HepG2 (cell line): ENCODE measurements at regions not wholly inside any gene's neighbourhood (a gene's known extent, or its start where the extent isn't known, plus 50 kb on each side); places are given as distances from the start of the nearest gene placed in this dataset.

Experiments
- ATAC-seq: fragments of 200-7000 bp; cut with Tn5 transposase; 3 replicates; pipeline ENCODE4 v1.9.1; 2020; ENCODE audit warnings: mild to moderate bottlenecking, moderate library complexity
- BruUV-seq: library from RNA; stranded (reverse); fragments of 400-500 nt; replicated peaks from 2 replicates; lab custom pipeline; 2021; lab: Mats Ljungman, UMichigan
- CTCF ChIA-PET: fragments of 300-600 bp; formaldehyde crosslinking; extraction: SDS; loops from one replicate; lab custom pipeline; 2021; ENCODE audit warnings: low total read pairs, inconsistent platforms, low intra/inter-chr PET ratio; lab: Yijun Ruan, JAX
- POLR2A ChIA-PET: fragments of 350-600 bp; sonication (Branson Sonifier 250); formaldehyde crosslinking; loops from one replicate; lab custom pipeline; 2020; ENCODE audit warnings: antibody characterized with exemption, inconsistent platforms; lab: Yijun Ruan, JAX
- DNase-seq: peaks from one replicate; pipeline ENCODE4 v3.0.0-alpha.2; 2015; ENCODE audit warnings: low spot score
- FAIRE-seq: peaks from 3 replicates; lab custom pipeline; 2011; peaks lifted over from hg19 to GRCh38; lab: Jason Lieb, UNC
- H2AFZ ChIP-seq: one replicate; pipeline ENCODE4 v1.6.1; 2011; ENCODE audit warnings: low read length, inconsistent platforms
- H3K27ac ChIP-seq: fragments of 300-600 bp; 3 replicates; pipeline ENCODE4 v1.8.0; 2011; ENCODE audit warnings: mixed run types, mild to moderate bottlenecking, mixed read lengths, low read length, inconsistent platforms; ENCODE audit not compliant: insufficient read depth; ENCODE audit errors: extremely low read length
- H3K27me3 ChIP-seq, 2 experiments: fragments of 200-600 bp in 1 of 2; 2 replicates in 1 of 2; 3 replicates in 1 of 2; pipeline versions ENCODE4 v1.6.0 to v1.8.0; 2011; ENCODE audit warnings: low read length in 2 of 2, mild to moderate bottlenecking in 2 of 2, moderate library complexity in 2 of 2, inconsistent platforms in 1 of 2; ENCODE audit not compliant: insufficient read depth in 2 of 2, control insufficient read depth in 1 of 2
- H3K36me3 ChIP-seq, 2 experiments: fragments of 200-600 bp in 1 of 2; replicated peaks in 1 of 2; 2 replicates in 1 of 2; 3 replicates in 1 of 2; pipeline versions ENCODE4 v1.5.1 to v1.8.0; 2011; ENCODE audit warnings: low read length in 2 of 2, inconsistent platforms in 1 of 2; ENCODE audit not compliant: insufficient read depth in 2 of 2, control insufficient read depth in 1 of 2
- H3K4me1 ChIP-seq: 2 replicates; pipeline ENCODE4 v1.5.1; 2012; ENCODE audit warnings: low read length, inconsistent platforms; ENCODE audit not compliant: insufficient read depth
- H3K4me2 ChIP-seq: 2 replicates; pipeline ENCODE4 v1.6.0; 2011; ENCODE audit warnings: low read depth, low read length, inconsistent platforms
- H3K4me3 ChIP-seq, 3 experiments: fragments of 200-600 bp in 1 of 3; sonication (generic), shearing (Covaris generic) in 1 of 3; replicated peaks in 1 of 3; 2 replicates each; pipeline ENCODE4 v1.5.1; 2011 to 2016; ENCODE audit warnings: low read length in 3 of 3, inconsistent platforms in 2 of 3, low read depth in 2 of 3, mild to moderate bottlenecking in 2 of 3, control low read depth in 1 of 3, mixed read lengths in 1 of 3; ENCODE audit not compliant: insufficient read depth in 1 of 3
- H3K79me2 ChIP-seq: one replicate; pipeline ENCODE4 v1.6.1; 2011; ENCODE audit warnings: low read length, inconsistent platforms; ENCODE audit not compliant: insufficient read depth
- H3K9ac ChIP-seq: 2 replicates; pipeline ENCODE4 v1.6.0; 2011; ENCODE audit warnings: mild to moderate bottlenecking, low read depth, low read length, inconsistent platforms; ENCODE audit not compliant: insufficient read depth
- H3K9me3 ChIP-seq: 2 replicates; pipeline ENCODE4 v1.5.1; 2012; ENCODE audit warnings: mild to moderate bottlenecking, low read length
- H4K20me1 ChIP-seq: 2 replicates; pipeline ENCODE4 v1.6.0; 2011; ENCODE audit warnings: inconsistent platforms, mild to moderate bottlenecking, low read length, moderate library complexity; ENCODE audit not compliant: insufficient read depth
- CAMTA2 ChIP-seq: sonication (generic); formaldehyde crosslinking; IDR thresholded peaks from 2 replicates; pipeline ENCODE4 v1.4.0; 2020; ENCODE audit warnings: mild to moderate bottlenecking, missing genetic modification reagents, borderline replicate concordance
- CHD2 ChIP-seq: IDR thresholded peaks from 2 replicates; pipeline ENCODE4 v1.6.1; 2011; ENCODE audit warnings: low read depth, low read length, improper control_type of control experiment
- ELF3 ChIP-seq: IDR thresholded peaks from 2 replicates; pipeline ENCODE4 v1.6.1; 2016; ENCODE audit warnings: missing genetic modification reagents, missing compliant biosample characterization
- HHEX ChIP-seq: IDR thresholded peaks from 2 replicates; pipeline ENCODE4 v1.6.1; 2016; ENCODE audit warnings: control low read depth
- HOXA7 ChIP-seq: sonication (generic); formaldehyde crosslinking; IDR thresholded peaks from 2 replicates; pipeline ENCODE4 v1.8.1; 2022; ENCODE audit warnings: mild to moderate bottlenecking, missing genetic modification reagents, moderate library complexity
- IKZF4 ChIP-seq: sonication (generic); formaldehyde crosslinking; IDR thresholded peaks from 2 replicates; pipeline ENCODE4 v1.5.1; 2020; ENCODE audit warnings: borderline replicate concordance, mild to moderate bottlenecking, low read depth, missing genetic modification reagents; ENCODE audit errors: not compliant biosample characterization
- KDM3A ChIP-seq: IDR thresholded peaks from 2 replicates; pipeline ENCODE4 v1.6.1; 2018; ENCODE audit warnings: low read depth, missing compliant biosample characterization
- MBNL3 ChIP-seq: fragments of 250-450 bp; sonication (Bioruptor Pico); conservative IDR thresholded peaks from 2 replicates; pipeline ENCODE4 v1.8.0; 2022; ENCODE audit warnings: mild to moderate bottlenecking, inconsistent platforms
- MIXL1 ChIP-seq: IDR thresholded peaks from 2 replicates; pipeline ENCODE4 v1.6.1; 2016
- RARG ChIP-seq: sonication (generic); formaldehyde crosslinking; IDR thresholded peaks from 2 replicates; pipeline ENCODE4 v1.4.0; 2020; ENCODE audit warnings: low read depth, mild to moderate bottlenecking, missing genetic modification reagents
- RXRB ChIP-seq: IDR thresholded peaks from 2 replicates; pipeline ENCODE4 v1.6.1; 2016; ENCODE audit warnings: borderline replicate concordance, missing genetic modification reagents, missing compliant biosample characterization
- SMC3 ChIP-seq: IDR thresholded peaks from 2 replicates; pipeline ENCODE4 v1.6.1; 2011; ENCODE audit warnings: low read length, improper control_type of control experiment
- STAG1 ChIP-seq: sonication (generic); formaldehyde crosslinking; IDR thresholded peaks from 2 replicates; pipeline ENCODE4 v1.4.0; 2020; ENCODE audit warnings: missing genetic modification reagents
- U2AF1 ChIP-seq: fragments of 200-400 bp; formaldehyde crosslinking; optimal IDR thresholded peaks from 2 replicates; pipeline ENCODE3; 2017; ENCODE audit warnings: mild to moderate bottlenecking, low read depth, low read length
- ZC3H4 ChIP-seq: sonication (generic); formaldehyde crosslinking; IDR thresholded peaks from 2 replicates; pipeline ENCODE4 v1.4.0; 2020; ENCODE audit warnings: missing genetic modification reagents, borderline replicate concordance
- ZFAT ChIP-seq: sonication (generic); formaldehyde crosslinking; conservative IDR thresholded peaks from 2 replicates; pipeline ENCODE4 v1.8.1; 2023; ENCODE audit warnings: missing genetic modification reagents, inconsistent platforms
- ZKSCAN8 ChIP-seq: IDR thresholded peaks from 2 replicates; pipeline ENCODE4 v1.6.1; 2016; ENCODE audit warnings: borderline replicate concordance, missing genetic modification reagents, missing compliant biosample characterization
- ZNF335 ChIP-seq: sonication (generic); formaldehyde crosslinking; IDR thresholded peaks from 2 replicates; pipeline ENCODE4 v1.4.0; 2020; ENCODE audit warnings: missing genetic modification reagents
- ZNF644 ChIP-seq: IDR thresholded peaks from 2 replicates; pipeline ENCODE4 v1.6.1; 2016; ENCODE audit warnings: low read depth
- WGBS: methylation state at CpG from one replicate; pipeline ENCODE4 v1.1.6; 2017; ENCODE audit warnings: low lambda C conversion rate; 5-methylcytosine and 5-hydroxymethylcytosine counted together
- in situ Hi-C: cut with HindIII; loops from 2 replicates; pipeline ENCODE4 v1.10.0; 2017; ENCODE audit warnings: low pct_unique_long_range_greater_than_20kb; ENCODE audit not compliant: extremely low pct_ligation_motif_present
- intact Hi-C: fragments of 100-400 bp; cut with micrococcal nuclease; formaldehyde crosslinking; loops from one replicate; pipeline ENCODE4 v1.10.0; 2022; ENCODE audit not compliant: unreplicated experiment
- TF ChIP-seq, protein P1 (sequence below): sonication (generic); formaldehyde crosslinking; IDR thresholded peaks from 2 replicates; pipeline ENCODE4 v1.4.0; 2020; ENCODE audit warnings: mild to moderate bottlenecking, missing genetic modification reagents
- TF ChIP-seq, protein P2 (sequence below): sonication (generic); formaldehyde crosslinking; IDR thresholded peaks from 2 replicates; pipeline ENCODE4 v1.4.0; 2020; ENCODE audit warnings: missing genetic modification reagents, low read depth, mild to moderate bottlenecking, borderline replicate concordance
- TF ChIP-seq, protein P3 (sequence below): sonication (generic); formaldehyde crosslinking; IDR thresholded peaks from 2 replicates; pipeline ENCODE4 v1.5.0; 2020; ENCODE audit warnings: mild to moderate bottlenecking, missing genetic modification reagents

DNA sequence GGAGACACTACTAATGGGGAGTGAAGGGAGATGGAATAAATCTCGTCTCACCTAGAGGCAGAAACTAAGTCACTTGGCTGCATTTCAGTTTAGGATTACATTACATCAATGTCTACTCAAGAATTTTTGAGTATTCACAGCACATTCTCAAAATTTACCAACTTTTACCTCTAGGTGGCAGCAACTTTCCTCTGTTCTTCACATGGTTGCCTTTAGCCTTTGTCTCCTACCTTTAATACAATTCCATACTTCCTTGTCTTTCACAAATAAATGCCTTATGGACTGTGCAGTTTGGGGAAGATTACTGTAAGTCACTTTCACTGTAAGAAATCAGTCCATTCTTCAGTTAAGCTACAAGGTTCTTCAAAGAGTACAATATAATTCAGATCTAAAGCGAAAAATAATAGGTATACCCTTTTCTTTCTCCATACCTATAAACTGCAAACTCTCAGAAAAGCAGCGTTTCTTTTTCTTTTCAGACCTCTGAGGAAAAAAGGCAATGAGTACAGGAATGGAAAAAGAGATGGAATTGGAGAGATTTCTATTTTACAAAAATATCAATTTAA lies 379.4 kb downstream of the KLF12 start:
- FAIRE-seq = peak; percentile 75
- TF ChIP-seq U2AF1 = no peak
- no peak for TF ChIP-seq CAMTA2 (CRISPR knock-in tag)
- TF ChIP-seq, protein P1, sequence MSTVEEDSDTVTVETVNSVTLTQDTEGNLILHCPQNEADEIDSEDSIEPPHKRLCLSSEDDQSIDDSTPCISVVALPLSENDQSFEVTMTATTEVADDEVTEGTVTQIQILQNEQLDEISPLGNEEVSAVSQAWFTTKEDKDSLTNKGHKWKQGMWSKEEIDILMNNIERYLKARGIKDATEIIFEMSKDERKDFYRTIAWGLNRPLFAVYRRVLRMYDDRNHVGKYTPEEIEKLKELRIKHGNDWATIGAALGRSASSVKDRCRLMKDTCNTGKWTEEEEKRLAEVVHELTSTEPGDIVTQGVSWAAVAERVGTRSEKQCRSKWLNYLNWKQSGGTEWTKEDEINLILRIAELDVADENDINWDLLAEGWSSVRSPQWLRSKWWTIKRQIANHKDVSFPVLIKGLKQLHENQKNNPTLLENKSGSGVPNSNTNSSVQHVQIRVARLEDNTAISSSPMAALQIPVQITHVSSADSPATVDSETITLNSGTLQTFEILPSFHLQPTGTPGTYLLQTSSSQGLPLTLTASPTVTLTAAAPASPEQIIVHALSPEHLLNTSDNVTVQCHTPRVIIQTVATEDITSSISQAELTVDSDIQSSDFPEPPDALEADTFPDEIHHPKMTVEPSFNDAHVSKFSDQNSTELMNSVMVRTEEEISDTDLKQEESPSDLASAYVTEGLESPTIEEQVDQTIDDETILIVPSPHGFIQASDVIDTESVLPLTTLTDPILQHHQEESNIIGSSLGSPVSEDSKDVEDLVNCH (CRISPR knock-in tag) = no peak
- no peak for TF ChIP-seq ZNF644 (CRISPR knock-in tag)
- peak; percentile 59 for TF ChIP-seq SMC3
- no peak for TF ChIP-seq ZFAT (CRISPR knock-in tag)
- TF ChIP-seq ZNF335 (CRISPR knock-in tag) = no peak
- TF ChIP-seq ZC3H4 (CRISPR knock-in tag) = no peak
- no peak for TF ChIP-seq HHEX (CRISPR knock-in tag)
- TF ChIP-seq MBNL3 (CRISPR knock-in tag) = no peak
- no peak for TF ChIP-seq RARG
- TF ChIP-seq KDM3A (CRISPR knock-in tag) = no peak
- TF ChIP-seq ZKSCAN8 (CRISPR knock-in tag) = no peak
- TF ChIP-seq HOXA7 (CRISPR knock-in tag) = no peak
- peak; percentile 27; the same call in 1 of the 2 replicates for TF ChIP-seq ELF3 (CRISPR knock-in tag)
- TF ChIP-seq, protein P2, sequence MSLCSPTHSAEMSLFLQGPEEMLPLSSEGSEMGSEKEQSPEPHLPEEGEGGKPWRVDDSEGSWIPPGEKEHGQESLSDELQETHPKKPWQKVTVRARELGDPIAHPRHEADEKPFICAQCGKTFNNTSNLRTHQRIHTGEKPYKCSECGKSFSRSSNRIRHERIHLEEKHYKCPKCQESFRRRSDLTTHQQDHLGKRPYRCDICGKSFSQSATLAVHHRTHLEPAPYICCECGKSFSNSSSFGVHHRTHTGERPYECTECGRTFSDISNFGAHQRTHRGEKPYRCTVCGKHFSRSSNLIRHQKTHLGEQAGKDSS (CRISPR knock-in tag) = no peak
- TF ChIP-seq RXRB (CRISPR knock-in tag) = 0 out of 2 replicates have a peak, but pooled peaks have one; percentile 15
- no peak for TF ChIP-seq IKZF4 (CRISPR knock-in tag)
- TF ChIP-seq, protein P3, sequence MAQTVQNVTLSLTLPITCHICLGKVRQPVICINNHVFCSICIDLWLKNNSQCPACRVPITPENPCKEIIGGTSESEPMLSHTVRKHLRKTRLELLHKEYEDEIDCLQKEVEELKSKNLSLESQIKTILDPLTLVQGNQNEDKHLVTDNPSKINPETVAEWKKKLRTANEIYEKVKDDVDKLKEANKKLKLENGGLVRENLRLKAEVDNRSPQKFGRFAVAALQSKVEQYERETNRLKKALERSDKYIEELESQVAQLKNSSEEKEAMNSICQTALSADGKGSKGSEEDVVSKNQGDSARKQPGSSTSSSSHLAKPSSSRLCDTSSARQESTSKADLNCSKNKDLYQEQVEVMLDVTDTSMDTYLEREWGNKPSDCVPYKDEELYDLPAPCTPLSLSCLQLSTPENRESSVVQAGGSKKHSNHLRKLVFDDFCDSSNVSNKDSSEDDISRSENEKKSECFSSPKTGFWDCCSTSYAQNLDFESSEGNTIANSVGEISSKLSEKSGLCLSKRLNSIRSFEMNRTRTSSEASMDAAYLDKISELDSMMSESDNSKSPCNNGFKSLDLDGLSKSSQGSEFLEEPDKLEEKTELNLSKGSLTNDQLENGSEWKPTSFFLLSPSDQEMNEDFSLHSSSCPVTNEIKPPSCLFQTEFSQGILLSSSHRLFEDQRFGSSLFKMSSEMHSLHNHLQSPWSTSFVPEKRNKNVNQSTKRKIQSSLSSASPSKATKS = no peak
- no peak for TF ChIP-seq MIXL1 (CRISPR knock-in tag)
- TF ChIP-seq CHD2 = no peak
- peak; percentile 83 for TF ChIP-seq STAG1

More for the DNA sequence above, 379.4 kb downstream of the KLF12 start:
- Histone ChIP-seq H3K4me1 (no peaks in the 10 kb centered on the region), H3K9ac (no peak overlapping the region), H3K9me3 (no peaks in the 10 kb centered on the region), H4K20me1 (no peaks in the 10 kb centered on the region), H3K27me3 (no peaks in the 10 kb centered on the region), H3K27ac (no peak overlapping the region), H3K79me2 (no peaks in the 10 kb centered on the region), H2AFZ (no peak overlapping the region), H3K4me3 (no peak overlapping the region), H3K36me3 (no peaks in the 10 kb centered on the region), H3K4me2 (no peak overlapping the region)
- 39% methylated on average over 3 of the region's 3 CpGs for WGBS
- ChIA-PET POLR2A (no interaction called here), CTCF (interaction anchor here (0.9 to 2.1 kb wide), 5 partner anchors 13 to 1465 kb away, joined by 3 to 8 read pairs (median 5); no protein-coding TSS in a partner anchor)
- BruUV-seq = no TSS peak
- intact Hi-C loops (loop anchor here (1.0 to 10.0 kb wide), 4 partner anchors 460 to 1503 kb away; no protein-coding TSS in a partner anchor), in situ Hi-C loops (loop anchor here (5.0 to 10.0 kb wide), 2 partner anchors 530 to 1462 kb away; no protein-coding TSS in a partner anchor)
- DNase-seq (peak; percentile 59), ATAC-seq (peak; percentile 83)
